Neural progenitor cell (in vitro differentiated cells): ENCODE measurements at regions not wholly inside any gene's neighbourhood (a gene's known extent, or its start where the extent isn't known, plus 50 kb on each side); places are given as distances from the start of the nearest gene placed in this dataset.

ENCODE experiments used
- EZH2 ChIP-seq: fragments of 200-600 bp; sonication (generic); IDR thresholded peaks from 2 replicates; pipeline ENCODE4 v1.6.1; 2017; ENCODE audit warnings: antibody characterized with exemption, mild to moderate bottlenecking, moderate library complexity
- EZH2phosphoT487 ChIP-seq: fragments of 200-600 bp; sonication (generic); IDR thresholded peaks from 2 replicates; pipeline ENCODE4 v1.6.1; 2017; ENCODE audit warnings: antibody characterized with exemption
- TF ChIP-seq, protein P1 (sequence below): fragments of 200-600 bp; sonication (generic); IDR thresholded peaks from 2 replicates; pipeline ENCODE4 v1.5.1; 2017; ENCODE audit warnings: antibody characterized with exemption, mild to moderate bottlenecking

DNA sequence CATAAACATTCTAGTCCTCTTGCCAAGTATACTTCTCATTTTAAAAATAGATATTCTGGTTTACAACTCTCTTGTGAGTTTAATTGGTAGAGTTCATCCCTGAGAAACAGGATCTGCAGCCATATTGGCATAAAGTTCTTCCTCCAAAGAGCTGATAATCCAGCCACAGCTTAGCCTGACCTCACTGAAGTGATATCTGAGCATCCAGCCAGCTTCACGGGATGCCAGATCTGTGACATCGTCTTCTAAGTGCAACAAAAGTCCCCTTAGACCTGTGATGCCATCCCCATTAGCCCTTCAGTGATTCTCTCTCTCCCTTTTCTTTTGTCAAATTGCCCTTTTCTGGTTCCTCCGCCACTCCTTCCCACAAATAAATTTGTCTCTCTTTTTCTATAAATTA, 180.6 kb upstream of the STXBP5 start:
- TF ChIP-seq EZH2phosphoT487 (no peak), EZH2 (no peak)
- TF ChIP-seq, protein P1, sequence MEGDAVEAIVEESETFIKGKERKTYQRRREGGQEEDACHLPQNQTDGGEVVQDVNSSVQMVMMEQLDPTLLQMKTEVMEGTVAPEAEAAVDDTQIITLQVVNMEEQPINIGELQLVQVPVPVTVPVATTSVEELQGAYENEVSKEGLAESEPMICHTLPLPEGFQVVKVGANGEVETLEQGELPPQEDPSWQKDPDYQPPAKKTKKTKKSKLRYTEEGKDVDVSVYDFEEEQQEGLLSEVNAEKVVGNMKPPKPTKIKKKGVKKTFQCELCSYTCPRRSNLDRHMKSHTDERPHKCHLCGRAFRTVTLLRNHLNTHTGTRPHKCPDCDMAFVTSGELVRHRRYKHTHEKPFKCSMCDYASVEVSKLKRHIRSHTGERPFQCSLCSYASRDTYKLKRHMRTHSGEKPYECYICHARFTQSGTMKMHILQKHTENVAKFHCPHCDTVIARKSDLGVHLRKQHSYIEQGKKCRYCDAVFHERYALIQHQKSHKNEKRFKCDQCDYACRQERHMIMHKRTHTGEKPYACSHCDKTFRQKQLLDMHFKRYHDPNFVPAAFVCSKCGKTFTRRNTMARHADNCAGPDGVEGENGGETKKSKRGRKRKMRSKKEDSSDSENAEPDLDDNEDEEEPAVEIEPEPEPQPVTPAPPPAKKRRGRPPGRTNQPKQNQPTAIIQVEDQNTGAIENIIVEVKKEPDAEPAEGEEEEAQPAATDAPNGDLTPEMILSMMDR: no peak
